ENCODE measurements at regions not wholly inside any gene's neighbourhood (a gene's known extent, or its start where the extent isn't known, plus 50 kb on each side); places are given as distances from the start of the nearest gene placed in this dataset.
"Not testable (repeated sequence)": the region's sequence is repeated elsewhere in the genome, so short reads cannot be mapped to it uniquely, and the experiment has no call there.

DNA sequence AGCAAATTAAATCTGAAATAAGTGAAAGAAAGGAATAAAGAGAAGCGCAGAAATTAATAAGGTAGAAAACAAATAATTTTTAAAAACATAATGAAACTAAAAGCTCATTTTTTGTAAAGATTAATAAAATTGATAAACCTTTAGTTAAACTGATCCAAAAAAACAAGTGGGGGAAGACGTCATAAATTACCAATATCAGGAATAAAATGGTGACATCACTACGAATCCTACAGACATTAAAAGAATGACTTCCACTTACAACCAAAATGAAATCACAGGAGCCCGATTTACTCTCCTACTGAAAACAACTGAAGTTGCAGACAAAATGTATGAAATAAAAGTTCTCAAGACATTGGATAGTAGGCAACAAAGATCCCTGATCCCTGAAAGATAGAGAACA, 68.1 kb upstream of the IFFO2 start:
- DNase-seq, result no peak

DNA sequence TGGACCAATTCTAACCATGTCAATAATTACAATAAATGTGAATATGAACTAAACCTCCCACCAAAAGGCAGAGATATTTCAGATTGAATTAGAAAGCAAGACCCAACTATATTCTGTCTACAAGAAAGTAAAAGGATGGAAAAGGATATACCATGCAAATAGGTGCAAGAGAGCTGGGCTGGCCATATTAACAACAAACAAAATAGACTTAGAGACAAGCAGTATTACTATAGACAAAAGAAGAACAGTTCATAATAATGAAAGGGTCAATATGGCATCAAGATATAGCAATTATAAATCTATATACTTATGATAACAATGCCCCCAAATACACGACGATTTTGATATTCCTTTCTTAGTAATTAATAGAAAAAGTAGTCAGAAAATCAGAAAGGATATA, 67.3 kb upstream of the IFFO2 start:
- no peak for DNase-seq

DNA sequence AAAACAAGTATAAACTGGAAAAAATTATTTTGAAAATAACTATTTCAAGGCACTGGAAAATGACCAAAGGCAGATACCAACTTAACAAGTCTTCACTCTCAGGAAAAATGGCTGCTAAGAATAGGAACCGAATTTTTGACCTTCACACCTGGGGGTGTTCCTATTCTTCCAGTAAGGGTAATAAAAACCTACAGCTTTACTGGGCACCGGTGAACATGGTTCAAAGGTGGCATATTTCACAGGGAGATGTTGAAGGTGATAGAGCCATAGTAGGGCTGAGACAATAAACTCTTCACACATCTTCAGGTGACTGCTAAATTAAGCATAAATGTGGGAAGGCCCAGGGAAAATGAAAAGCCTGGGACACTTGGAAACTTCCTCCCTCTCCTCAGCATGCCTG, 65.4 kb upstream of the IFFO2 start:
- no peak for DNase-seq

DNA sequence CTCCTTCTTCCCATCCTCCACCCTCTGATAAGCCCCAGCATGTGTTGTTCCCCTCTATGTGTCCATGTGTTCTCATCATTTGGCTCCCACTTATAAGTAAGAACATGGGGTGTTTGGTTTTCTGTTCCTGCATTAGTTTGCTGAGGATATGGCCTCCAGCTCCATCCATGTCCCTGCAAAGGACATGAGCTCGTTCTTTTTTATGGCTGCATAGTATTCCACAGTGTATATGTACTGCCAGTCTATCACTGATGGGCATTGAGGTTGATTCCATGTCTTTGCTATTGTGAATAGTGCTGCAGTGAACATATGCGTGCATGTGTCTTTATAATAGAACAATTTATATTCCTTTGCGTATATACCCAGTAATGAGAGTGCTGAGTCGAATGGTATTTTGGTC, 62.8 kb upstream of the IFFO2 start:
- DNase-seq, result not testable (repeated sequence)

DNA sequence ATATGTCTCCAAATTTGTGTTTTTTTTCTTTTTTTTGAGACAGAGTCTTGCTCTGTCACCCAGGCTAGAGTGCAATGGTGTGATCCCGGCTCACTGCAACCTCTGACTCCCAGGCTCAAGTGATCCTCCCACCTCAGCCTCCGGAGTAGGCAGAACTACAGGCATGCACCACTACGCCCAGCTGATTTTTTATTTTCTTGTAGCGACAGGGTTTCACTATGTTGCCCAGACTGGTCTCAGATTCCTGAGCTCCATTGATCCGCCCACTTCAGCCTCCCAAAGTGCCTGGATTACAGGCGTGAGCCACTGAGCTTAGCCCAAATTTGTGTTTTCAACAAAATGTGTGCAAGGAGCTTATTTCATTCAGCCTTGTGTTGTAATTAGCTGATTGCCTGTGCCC, 59.0 kb upstream of the IFFO2 start:
- DNase-seq, result no peak

DNA sequence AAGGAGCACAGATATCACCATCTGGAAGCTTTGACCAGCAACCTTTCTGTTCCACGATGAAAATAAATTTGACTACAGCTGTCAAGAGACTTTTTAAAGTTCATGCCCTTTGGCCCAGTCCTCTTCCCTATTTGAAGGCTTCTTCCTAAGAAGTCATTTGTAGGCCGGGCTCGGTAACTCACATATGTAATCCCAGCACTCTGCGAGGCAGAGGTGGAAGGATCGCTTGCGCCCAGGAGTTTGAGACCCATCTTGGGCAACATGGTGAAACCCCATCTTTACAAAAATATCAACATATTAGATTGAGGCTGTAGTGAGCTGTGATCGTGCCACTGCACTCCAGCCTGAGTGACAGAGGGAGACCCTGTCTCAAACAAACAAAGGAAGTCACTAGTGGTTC, 58.3 kb upstream of the IFFO2 start:
- DNase-seq, result no peak

DNA sequence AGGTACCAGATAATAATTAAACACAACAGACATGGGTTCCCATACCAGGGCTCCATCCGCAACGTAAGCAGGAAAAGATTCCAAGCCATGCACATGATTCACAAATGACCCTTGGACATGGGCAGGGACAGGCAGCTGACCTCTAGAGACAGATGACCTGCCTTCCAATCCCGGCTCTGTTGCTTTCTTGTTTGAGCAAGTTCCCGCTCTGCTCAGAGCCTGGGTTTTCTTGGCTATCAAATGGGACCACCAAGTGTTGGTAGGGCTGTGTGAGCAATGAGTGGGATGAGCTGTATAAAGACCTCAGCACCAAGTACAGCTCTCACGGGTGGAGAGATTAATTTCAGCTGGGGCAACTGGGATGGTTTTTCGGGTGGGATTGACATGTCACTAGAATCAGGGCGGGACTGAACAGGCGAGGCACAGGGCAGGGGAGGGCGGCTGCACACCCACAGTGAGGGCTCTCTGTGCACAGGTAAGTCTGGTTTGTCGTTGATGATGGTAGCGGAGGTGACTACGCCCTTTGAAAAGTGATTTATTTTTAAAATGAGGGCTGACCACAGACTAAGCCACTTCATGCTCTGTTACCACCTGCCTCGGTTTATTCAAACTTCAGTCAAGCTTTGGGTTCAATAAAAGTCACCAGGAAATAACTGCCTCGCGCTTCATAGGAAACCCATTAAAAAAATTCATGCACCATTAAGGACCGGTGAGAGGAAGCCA, 57.5 kb upstream of the IFFO2 start:
- no peak for DNase-seq

DNA sequence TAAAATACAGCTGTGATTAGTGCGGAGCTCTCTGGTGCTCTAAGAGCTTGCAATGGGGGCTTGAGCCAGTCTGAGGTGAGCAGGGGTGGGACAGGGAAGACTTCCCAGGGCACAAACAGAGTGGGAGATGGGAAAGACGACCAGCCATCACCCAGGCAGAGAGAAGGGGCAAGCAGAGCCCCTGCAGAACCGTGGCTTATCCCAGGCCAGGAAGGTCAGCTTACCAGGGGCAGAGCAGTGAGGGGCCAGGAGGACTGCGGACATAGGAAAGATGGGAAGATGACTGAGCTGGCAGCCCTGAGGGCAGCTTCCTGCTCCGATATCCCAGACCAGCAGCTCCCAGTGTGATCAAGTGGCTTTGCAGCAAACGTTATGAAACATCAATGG, 55.4 kb upstream of the IFFO2 start:
- no peak for DNase-seq

DNA sequence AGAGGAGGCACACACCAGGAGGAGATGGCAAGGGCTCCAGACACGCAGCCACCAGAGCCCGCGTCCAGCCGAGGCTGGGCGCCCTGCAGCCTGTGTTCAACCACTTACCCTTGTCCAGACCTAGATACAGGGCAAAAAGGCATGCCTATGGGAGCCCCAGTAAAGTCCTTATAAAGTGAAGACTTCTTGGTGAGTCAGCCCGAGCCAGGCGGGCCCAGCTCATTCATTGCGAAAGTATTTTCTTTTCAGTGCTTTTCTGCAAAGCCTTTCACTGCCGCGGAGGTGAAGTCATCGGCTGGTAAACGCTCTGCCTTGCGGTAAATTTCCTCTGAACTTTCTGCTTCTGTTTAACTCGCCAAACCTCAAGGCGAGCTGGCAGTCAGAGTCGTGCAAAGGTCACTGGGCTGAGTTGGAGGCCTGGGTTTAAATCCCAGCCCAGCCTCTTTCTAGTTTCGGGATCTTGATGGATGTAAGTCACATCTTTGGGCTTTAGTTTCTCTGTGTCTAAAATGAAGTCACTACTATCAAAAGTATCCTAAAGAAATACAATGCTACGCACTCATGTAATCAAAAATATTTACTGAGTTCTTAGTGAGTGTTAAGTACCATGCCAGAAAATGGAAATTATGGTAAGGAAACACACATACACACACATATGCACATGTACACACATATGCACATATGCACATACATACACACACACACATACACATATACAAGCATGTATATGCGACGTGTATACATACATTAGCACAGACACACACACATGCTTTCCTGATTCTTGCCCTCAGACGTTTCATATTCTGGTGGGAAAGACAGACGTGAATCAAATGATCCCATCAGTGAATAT, 54.7 kb upstream of the IFFO2 start:
- DNase-seq, result peak; percentile 76

DNA sequence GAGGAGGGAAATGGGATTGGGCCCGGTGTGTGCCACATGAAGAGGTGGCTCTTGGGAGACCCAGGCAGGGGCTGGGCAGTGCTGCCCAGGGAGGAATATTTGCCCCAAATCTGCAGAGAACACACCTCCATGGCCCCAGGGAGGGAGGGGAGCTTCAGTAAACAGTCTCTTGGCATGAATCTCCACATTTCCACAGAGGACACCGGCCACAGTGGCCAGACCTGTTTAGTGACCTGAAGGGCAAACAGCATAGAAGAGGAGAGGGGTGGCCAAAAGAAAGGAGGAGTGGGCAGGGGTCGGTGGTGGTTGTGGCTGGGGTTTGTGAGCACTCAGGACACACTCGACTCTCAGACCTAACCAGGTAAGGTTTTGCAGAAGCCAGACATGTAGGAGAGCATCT, 54.0 kb upstream of the IFFO2 start:
- DNase-seq, result no peak

DNA sequence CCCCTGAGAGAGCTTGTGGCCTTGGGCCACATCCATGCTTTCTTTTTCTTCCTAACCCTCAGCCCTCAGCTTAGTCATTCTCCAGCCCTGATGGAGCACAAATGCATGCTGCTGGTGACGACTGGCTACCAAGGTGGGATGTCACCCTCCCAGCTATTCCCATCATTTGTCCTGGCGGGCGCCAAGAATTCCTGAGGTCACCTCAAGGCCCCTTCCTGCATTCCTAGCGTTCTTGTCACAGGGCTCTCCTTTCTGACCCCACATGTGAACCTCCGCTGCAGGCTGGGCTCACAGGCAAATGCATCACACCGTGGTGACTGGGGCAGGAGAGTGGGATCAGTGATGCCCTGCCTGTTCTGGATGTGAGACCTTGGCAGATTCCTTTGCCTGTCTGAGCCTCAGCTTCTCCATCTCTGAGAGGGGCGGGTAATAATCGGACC, 53.4 kb upstream of the IFFO2 start:
- no peak for DNase-seq

DNA sequence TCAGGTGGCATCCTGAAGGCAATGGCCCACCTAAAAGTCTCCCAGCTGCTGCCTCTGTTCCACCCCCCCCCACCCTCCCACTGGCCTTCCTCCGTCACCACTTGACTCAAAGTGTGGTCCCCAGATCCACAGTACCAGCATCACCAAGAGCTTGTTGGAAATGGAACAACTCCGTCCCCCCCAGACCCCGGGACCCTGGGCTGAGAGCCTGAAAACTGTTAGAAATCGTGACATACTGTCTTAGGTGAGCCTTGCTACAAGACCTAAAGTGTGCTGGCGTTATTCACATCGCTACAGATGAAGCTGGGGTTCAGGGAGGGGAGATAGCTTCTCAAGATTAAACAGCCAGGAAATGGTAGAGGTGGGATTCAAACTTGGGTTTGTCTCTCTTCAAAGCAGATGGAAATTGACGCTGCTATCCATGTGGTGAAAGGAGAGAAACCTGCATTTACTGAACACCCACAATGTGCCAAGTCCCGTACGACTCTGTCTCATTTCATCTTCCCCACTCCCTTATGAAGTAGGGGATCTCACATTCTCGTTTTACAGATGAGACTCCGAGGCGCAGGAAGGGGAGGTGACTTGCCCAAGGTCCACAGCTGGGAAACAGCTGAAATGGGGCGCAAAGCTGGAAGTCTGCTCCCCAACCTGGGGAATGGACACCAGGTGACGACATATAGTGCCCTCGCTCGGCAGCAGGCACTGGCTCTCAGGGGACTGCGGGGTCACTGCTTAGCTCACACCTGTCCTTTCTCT, 52.8 kb upstream of the IFFO2 start:
- no peak for DNase-seq

DNA sequence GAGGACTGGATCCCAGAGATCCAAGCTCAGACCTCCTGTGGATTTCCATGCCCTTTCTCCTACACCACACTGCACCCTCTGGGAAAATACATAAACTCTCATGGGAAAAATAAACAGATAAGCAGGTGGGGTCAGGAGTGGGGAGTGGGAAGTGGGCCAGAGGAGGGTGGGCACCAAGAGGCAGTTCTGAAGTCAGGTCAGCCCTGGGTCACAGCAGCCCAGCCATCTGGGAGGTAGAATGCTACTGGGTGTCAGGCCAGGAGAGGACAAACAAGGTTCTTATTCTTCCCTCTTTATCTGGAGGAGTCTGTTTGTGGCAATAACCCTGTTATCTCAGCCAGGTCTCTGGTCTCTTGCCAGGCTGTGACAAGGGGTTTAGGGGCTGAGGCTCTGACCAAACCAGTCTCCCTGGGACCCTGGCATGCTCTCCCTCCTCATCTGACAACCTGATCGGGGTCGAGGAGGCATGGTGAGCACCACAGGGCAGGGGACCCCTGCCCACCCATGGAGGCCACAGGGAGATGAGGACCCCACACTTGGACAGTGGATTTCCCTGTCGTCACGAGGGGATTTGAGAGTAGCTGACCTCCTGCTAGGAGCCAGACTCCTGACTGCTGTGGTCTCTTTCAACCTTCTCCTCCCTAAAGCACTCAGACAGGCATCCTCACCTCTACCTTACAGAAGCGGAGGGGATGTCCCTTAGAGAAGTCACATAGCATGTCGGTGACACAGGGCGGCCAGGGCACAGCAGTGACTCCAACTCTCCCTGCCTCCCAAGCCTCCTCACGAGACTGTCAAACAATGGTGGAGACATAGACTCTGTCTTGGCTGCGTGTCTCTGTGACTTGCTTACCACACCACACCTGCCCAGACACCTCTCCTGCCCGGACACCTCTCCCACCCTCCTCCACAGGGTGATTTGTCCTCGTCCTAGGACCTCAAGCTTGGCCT, 51.3 kb upstream of the IFFO2 start:
- DNase-seq, result no peak

DNA sequence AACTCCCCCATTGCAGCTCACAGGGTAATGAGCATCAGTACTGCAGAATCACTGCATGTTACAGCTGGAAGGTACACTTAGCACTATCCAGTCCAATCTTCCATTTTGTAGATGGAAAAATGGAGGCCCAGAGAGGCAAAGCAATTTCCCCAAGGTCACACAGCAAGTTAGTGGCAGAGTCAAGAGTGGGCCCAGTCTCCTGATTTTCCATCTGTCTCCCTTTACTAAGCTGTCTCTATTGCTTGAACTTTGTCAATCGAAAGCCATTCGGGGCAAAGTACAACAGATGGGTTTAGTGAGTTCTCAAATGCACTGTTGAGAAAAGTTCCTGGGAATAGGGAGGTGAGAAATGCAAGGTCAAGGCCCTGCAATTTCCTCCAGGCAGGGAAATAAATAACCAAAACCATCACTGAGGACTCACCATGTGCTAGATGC, 50.4 kb upstream of the IFFO2 start:
- DNase-seq, result no peak

Measured in stimulated activated naive CD4-positive, alpha-beta T cell treated with Interleukin-2 at 50 U/mL for 16 hours (primary cell).